ENCODE measurements at regions not wholly inside any gene's neighbourhood (a gene's known extent, or its start where the extent isn't known, plus 50 kb on each side); places are given as distances from the start of the nearest gene placed in this dataset.

- TF ChIP-seq CTCF (IDR thresholded peaks at IDR 0.05) (no peak), ZFX (IDR thresholded peaks at IDR 0.05; ENCODE audit: borderline replicate concordance) (no peak)
These were observed 312.8 kb upstream of the C2CD4B start for GRCh38 chr15:62477929-62478328.

Data from 22Rv1 (cell line).